CD14-positive monocyte (primary cell): ENCODE measurements at regions not wholly inside any gene's neighbourhood (a gene's known extent, or its start where the extent isn't known, plus 50 kb on each side); places are given as distances from the start of the nearest gene placed in this dataset.

ENCODE experiments used
- DNase-seq, 3 donors: peaks; one replicate each; pipeline ENCODE4 v3.0.0-alpha.2; 2011 to 2022
- H2AFZ ChIP-seq: 2 replicates; pipeline ENCODE4 v1.6.0; 2012; ENCODE audit warnings: mild to moderate bottlenecking, low read depth, low read length, inconsistent platforms; ENCODE audit not compliant: insufficient read depth, poor library complexity, severe bottlenecking
- H3K27ac ChIP-seq, 2 donors: 1 replicate in 1 of 2; 2 replicates in 1 of 2; pipeline ENCODE4 v1.5.1; 2012 to 2013; ENCODE audit warnings: low read length in 2 of 2, control low read depth in 1 of 2, inconsistent platforms in 1 of 2, low read depth in 1 of 2, mild to moderate bottlenecking in 1 of 2
- H3K27me3 ChIP-seq, 2 donors: one replicate each; pipeline versions ENCODE4 v1.6.0 to v1.6.1; 2011 to 2013; ENCODE audit warnings: low read length in 2 of 2; ENCODE audit not compliant: control insufficient read depth in 2 of 2, insufficient read depth in 2 of 2
- H3K36me3 ChIP-seq, 2 donors: replicated peaks in 1 of 2; 1 replicate in 1 of 2; 2 replicates in 1 of 2; pipeline versions ENCODE4 v1.5.1 to v1.6.1; 2012 to 2013; ENCODE audit warnings: low read length in 2 of 2, control low read depth in 1 of 2, inconsistent platforms in 1 of 2, mild to moderate bottlenecking in 1 of 2; ENCODE audit not compliant: insufficient read depth in 2 of 2, control insufficient read depth in 1 of 2
- H3K4me1 ChIP-seq, 2 donors: 1 replicate in 1 of 2; 2 replicates in 1 of 2; pipeline versions ENCODE4 v1.5.1 to v1.6.1; 2012 to 2013; ENCODE audit warnings: low read length in 2 of 2, control low read depth in 1 of 2, inconsistent platforms in 1 of 2, mild to moderate bottlenecking in 1 of 2, moderate library complexity in 1 of 2; ENCODE audit not compliant: insufficient read depth in 2 of 2, control insufficient read depth in 1 of 2
- H3K4me2 ChIP-seq: replicated peaks from 2 replicates; pipeline ENCODE3; 2012; ENCODE audit warnings: low read length, moderate library complexity, mild to moderate bottlenecking; ENCODE audit not compliant: poor library complexity, severe bottlenecking; ENCODE audit errors: extremely low read depth
- H3K4me3 ChIP-seq, 3 experiments: fragments of 200-600 bp in 1 of 3; sonication (generic) in 1 of 3; replicated peaks in 1 of 3; 1 replicate in 2 of 3; 2 replicates in 1 of 3; pipeline ENCODE4 v1.5.1; 2011 to 2013; ENCODE audit warnings: low read length in 3 of 3, mild to moderate bottlenecking in 3 of 3, control low read depth in 2 of 3, low read depth in 2 of 3, inconsistent platforms in 1 of 3, moderate library complexity in 1 of 3
- H3K79me2 ChIP-seq: 2 replicates; pipeline ENCODE4 v1.6.0; 2012; ENCODE audit warnings: mild to moderate bottlenecking, control low read depth, inconsistent platforms, low read length, moderate library complexity; ENCODE audit not compliant: insufficient read depth
- H3K9ac ChIP-seq: 2 replicates; pipeline ENCODE4 v1.6.0; 2017; ENCODE audit warnings: low read length, mild to moderate bottlenecking; ENCODE audit not compliant: insufficient read depth, poor library complexity, severe bottlenecking
- H3K9me3 ChIP-seq, 2 donors: replicated peaks in 1 of 2; 1 replicate in 1 of 2; 2 replicates in 1 of 2; pipeline versions ENCODE4 v1.5.1 to v1.6.1; 2012 to 2013; ENCODE audit warnings: low read length in 2 of 2, control low read depth in 1 of 2; ENCODE audit not compliant: control insufficient read depth in 1 of 2, insufficient read depth in 1 of 2
- H4K20me1 ChIP-seq: 2 replicates; pipeline ENCODE4 v1.6.0; 2012; ENCODE audit warnings: mild to moderate bottlenecking, low read length, control low read depth, moderate library complexity; ENCODE audit not compliant: insufficient read depth
- H3K27ac Mint-ChIP-seq, 7 donors: one replicate each; pipeline ENCODE4 v1.8.0; 2020; ENCODE audit warnings: mild to moderate bottlenecking in 7 of 7, mixed read lengths in 7 of 7, moderate library complexity in 6 of 7, inconsistent platforms in 2 of 7
- H3K27me3 Mint-ChIP-seq, 3 donors: one replicate each; pipeline ENCODE4 v1.8.0; 2021 to 2022; ENCODE audit warnings: low read depth in 3 of 3, mild to moderate bottlenecking in 3 of 3, mixed read lengths in 3 of 3, moderate library complexity in 3 of 3, inconsistent platforms in 1 of 3
- H3K36me3 Mint-ChIP-seq, 2 donors: one replicate each; pipeline ENCODE4 v1.8.0; 2020; ENCODE audit warnings: mixed read lengths in 2 of 2, inconsistent platforms in 1 of 2, mild to moderate bottlenecking in 1 of 2
- H3K4me1 Mint-ChIP-seq: one replicate; pipeline ENCODE4 v1.8.0; 2020; ENCODE audit warnings: mild to moderate bottlenecking, mixed read lengths
- H3K4me3 Mint-ChIP-seq, 2 donors: one replicate each; pipeline ENCODE4 v1.8.0; 2020; ENCODE audit warnings: mild to moderate bottlenecking in 2 of 2, mixed read lengths in 2 of 2, moderate library complexity in 1 of 2
- H3K9me3 Mint-ChIP-seq, 7 donors: one replicate each; pipeline ENCODE4 v1.8.0; 2020 to 2022; ENCODE audit warnings: mixed read lengths in 7 of 7, mild to moderate bottlenecking in 6 of 7, moderate library complexity in 6 of 7, inconsistent platforms in 2 of 7
- WGBS: methylation state at CpG from one replicate; pipeline ENCODE4 v1.1.5; 2013; ENCODE audit warnings: missing lambda C conversion rate; ENCODE audit not compliant: insufficient coverage; 5-methylcytosine and 5-hydroxymethylcytosine counted together
- intact Hi-C, 2 donors: fragments of 100-400 bp; cut with micrococcal nuclease; formaldehyde crosslinking; loops; one replicate each; pipeline versions ENCODE4 v1.15.0 to v1.15.1; 2023
- TF ChIP-seq, protein P1 (sequence below): fragments of 200-600 bp; IDR thresholded peaks from one replicate; pipeline ENCODE4 v1.8.0; 2022; ENCODE audit warnings: antibody characterized with exemption, mild to moderate bottlenecking

DNA sequence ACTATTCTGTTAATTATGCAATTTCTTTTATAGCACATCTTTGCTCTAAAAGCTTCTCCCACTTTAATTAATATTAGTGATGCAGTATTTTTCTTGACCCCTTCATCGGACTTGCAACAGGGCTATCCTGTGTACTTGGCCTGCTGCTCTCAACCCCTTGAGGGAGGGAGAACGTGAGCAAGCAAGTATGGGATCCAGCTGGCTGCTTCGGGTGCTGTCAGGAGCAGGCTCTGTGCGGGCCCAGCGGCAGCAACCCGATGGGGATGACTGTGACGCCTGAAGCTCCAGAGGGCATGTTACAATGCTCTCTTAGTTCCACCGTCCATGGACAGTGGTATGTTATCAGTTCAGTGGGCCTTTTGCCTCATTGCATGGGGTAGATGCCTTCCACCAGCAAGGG lies 519.8 kb upstream of the CITED2 start:
- H3K9me3 Mint-ChIP-seq: peaks cover 0 to 9% (median 2%) of the 10 kb centered on the region in 7 donors

DNA sequence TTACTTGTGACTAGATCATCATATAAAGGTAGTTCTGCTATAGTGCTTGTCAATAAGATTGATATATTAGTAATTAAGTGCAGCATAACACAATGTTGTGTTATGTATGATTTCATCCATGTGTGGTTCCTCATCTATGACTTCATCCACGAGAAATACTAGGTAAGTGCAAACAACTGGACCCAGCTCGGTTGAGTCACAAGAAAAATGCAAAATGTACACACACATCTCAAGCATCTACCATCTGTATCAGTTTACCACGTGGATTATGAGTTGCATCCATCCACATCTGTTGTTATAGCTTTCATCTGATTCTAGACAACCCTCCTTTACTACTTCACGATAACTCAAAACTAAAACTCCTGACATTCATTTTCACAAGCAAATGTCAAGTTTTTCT lies 517.0 kb upstream of the CITED2 start:
- intact Hi-C loops: no loop called here

More for the DNA sequence above, 519.8 kb upstream of the CITED2 start:
- H3K4me1 ChIP-seq: no peaks in the 10 kb centered on the region
- Mint-ChIP-seq H3K27ac (peak overlapping the region in 1 of 7 donors; percentile 23), H3K4me3 (no peak overlapping the region), H3K27me3 (peaks cover 0 to 5% (median 0%) of the 10 kb centered on the region in 3 donors), H3K36me3 (no peaks in the 10 kb centered on the region), H3K4me1 (peaks cover 2% of the 10 kb centered on the region)
- H3K27ac ChIP-seq: no peak overlapping the region
- H3K79me2 ChIP-seq: no peaks in the 10 kb centered on the region
- no peak overlapping the region for H2AFZ ChIP-seq
- peaks cover 0 to 4% of the 10 kb centered on the region in 2 donors for H3K9me3 ChIP-seq
- H3K36me3 ChIP-seq: no peaks in the 10 kb centered on the region
- no peak for DNase-seq
- TF ChIP-seq, protein P1, sequence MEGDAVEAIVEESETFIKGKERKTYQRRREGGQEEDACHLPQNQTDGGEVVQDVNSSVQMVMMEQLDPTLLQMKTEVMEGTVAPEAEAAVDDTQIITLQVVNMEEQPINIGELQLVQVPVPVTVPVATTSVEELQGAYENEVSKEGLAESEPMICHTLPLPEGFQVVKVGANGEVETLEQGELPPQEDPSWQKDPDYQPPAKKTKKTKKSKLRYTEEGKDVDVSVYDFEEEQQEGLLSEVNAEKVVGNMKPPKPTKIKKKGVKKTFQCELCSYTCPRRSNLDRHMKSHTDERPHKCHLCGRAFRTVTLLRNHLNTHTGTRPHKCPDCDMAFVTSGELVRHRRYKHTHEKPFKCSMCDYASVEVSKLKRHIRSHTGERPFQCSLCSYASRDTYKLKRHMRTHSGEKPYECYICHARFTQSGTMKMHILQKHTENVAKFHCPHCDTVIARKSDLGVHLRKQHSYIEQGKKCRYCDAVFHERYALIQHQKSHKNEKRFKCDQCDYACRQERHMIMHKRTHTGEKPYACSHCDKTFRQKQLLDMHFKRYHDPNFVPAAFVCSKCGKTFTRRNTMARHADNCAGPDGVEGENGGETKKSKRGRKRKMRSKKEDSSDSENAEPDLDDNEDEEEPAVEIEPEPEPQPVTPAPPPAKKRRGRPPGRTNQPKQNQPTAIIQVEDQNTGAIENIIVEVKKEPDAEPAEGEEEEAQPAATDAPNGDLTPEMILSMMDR: no peak
- H3K27me3 ChIP-seq: no peaks in the 10 kb centered on the region
- WGBS: 86% methylated on average over 8 of the region's 8 CpGs
- intact Hi-C loops: no loop called here
- H4K20me1 ChIP-seq: no peaks in the 10 kb centered on the region
- no peak overlapping the region for H3K9ac ChIP-seq
- no peak overlapping the region for H3K4me3 ChIP-seq
- no peak overlapping the region for H3K4me2 ChIP-seq

More for the DNA sequence above, 517.0 kb upstream of the CITED2 start:
- Mint-ChIP-seq H3K9me3 (peaks cover 0 to 9% (median 2%) of the 10 kb centered on the region in 7 donors), H3K27ac (no peak overlapping the region), H3K36me3 (no peaks in the 10 kb centered on the region), H3K4me1 (peaks cover 3% of the 10 kb centered on the region), H3K27me3 (peaks cover 0 to 5% (median 0%) of the 10 kb centered on the region in 3 donors), H3K4me3 (no peak overlapping the region)
- H3K9ac ChIP-seq: no peak overlapping the region
- DNase-seq: no peak
- H3K79me2 ChIP-seq: no peaks in the 10 kb centered on the region
- H3K36me3 ChIP-seq: no peaks in the 10 kb centered on the region
- H3K4me1 ChIP-seq: no peaks in the 10 kb centered on the region
- H2AFZ ChIP-seq: no peak overlapping the region
- WGBS: 100% methylated on average over 3 of the region's 4 CpGs
- H3K4me2 ChIP-seq: no peak overlapping the region
- no peaks in the 10 kb centered on the region for H4K20me1 ChIP-seq
- H3K27me3 ChIP-seq: no peaks in the 10 kb centered on the region
- TF ChIP-seq, protein P1: no peak
- H3K9me3 ChIP-seq: peaks cover 0 to 4% of the 10 kb centered on the region in 2 donors
- no peak overlapping the region for H3K4me3 ChIP-seq
- no peak overlapping the region for H3K27ac ChIP-seq
